Central memory CD8-positive, alpha-beta T cell (primary cell): ENCODE measurements at regions not wholly inside any gene's neighbourhood (a gene's known extent, or its start where the extent isn't known, plus 50 kb on each side); places are given as distances from the start of the nearest gene placed in this dataset.

Source experiments
- ATAC-seq: fragments of 150-1000 bp; cut with Tn5 transposase; replicated peaks from 2 replicates; pipeline ENCODE4 v1.10.0; 2022; ENCODE audit warnings: mild to moderate bottlenecking, moderate FRiP score, moderate number of reproducible peaks; ENCODE audit not compliant: poor library complexity, severe bottlenecking; ENCODE audit errors: extremely low read depth
- DNase-seq, 2 donors: peaks; one replicate each; pipeline ENCODE4 v3.0.0; 2021; ENCODE audit warnings: low spot score in 2 of 2
- H3K27ac Mint-ChIP-seq: one replicate; pipeline ENCODE4 v1.8.0; 2022; ENCODE audit warnings: low read depth, mild to moderate bottlenecking, moderate library complexity, mixed read lengths
- H3K27me3 Mint-ChIP-seq: one replicate; pipeline ENCODE4 v1.8.0; 2022; ENCODE audit warnings: mixed read lengths
- H3K36me3 Mint-ChIP-seq: one replicate; pipeline ENCODE4 v1.8.0; 2022; ENCODE audit warnings: mild to moderate bottlenecking, moderate library complexity, mixed read lengths; ENCODE audit not compliant: insufficient read depth
- H3K4me1 Mint-ChIP-seq: one replicate; pipeline ENCODE4 v1.8.0; 2022; ENCODE audit warnings: mixed read lengths
- H3K4me3 Mint-ChIP-seq: one replicate; pipeline ENCODE4 v1.8.0; 2022; ENCODE audit warnings: mild to moderate bottlenecking, moderate library complexity, mixed read lengths
- H3K9me3 Mint-ChIP-seq: one replicate; pipeline ENCODE4 v1.8.0; 2022; ENCODE audit warnings: mixed read lengths

GRCh38 chr18:77736842-77737241 is 487.2 kb downstream of the GALR1 start:
- Mint-ChIP-seq H3K4me3 (no peak overlapping the region), H3K27me3 (peaks cover 70% of the 10 kb centered on the region), H3K4me1 (no peaks in the 10 kb centered on the region), H3K36me3 (no peaks in the 10 kb centered on the region), H3K9me3 (no peaks in the 10 kb centered on the region), H3K27ac (no peak overlapping the region)
- DNase-seq (no peak), ATAC-seq (no peak)

GRCh38 chr18:77737405-77737804 is 487.8 kb downstream of the GALR1 start:
- DNase-seq: no peak
- Mint-ChIP-seq H3K27ac (no peak overlapping the region), H3K27me3 (peaks cover 70% of the 10 kb centered on the region), H3K9me3 (no peaks in the 10 kb centered on the region), H3K36me3 (no peaks in the 10 kb centered on the region), H3K4me1 (no peaks in the 10 kb centered on the region), H3K4me3 (no peak overlapping the region)
- no peak for ATAC-seq

GRCh38 chr18:77749089-77749488 is 499.4 kb downstream of the GALR1 start:
- H3K36me3 Mint-ChIP-seq: peaks cover 2% of the 10 kb centered on the region
- DNase-seq (no peak), ATAC-seq (no peak)
- no peaks in the 10 kb centered on the region for H3K4me1 Mint-ChIP-seq
- no peak overlapping the region for H3K4me3 Mint-ChIP-seq
- peaks cover 58% of the 10 kb centered on the region for H3K27me3 Mint-ChIP-seq
- no peaks in the 10 kb centered on the region for H3K9me3 Mint-ChIP-seq
- no peak overlapping the region for H3K27ac Mint-ChIP-seq

GRCh38 chr18:77750006-77750405 is 500.4 kb downstream of the GALR1 start:
- no peak overlapping the region for H3K4me3 Mint-ChIP-seq
- peaks cover 68% of the 10 kb centered on the region for H3K27me3 Mint-ChIP-seq
- no peaks in the 10 kb centered on the region for H3K9me3 Mint-ChIP-seq
- H3K27ac Mint-ChIP-seq: no peak overlapping the region
- ATAC-seq (no peak), DNase-seq (no peak)
- no peaks in the 10 kb centered on the region for H3K4me1 Mint-ChIP-seq
- H3K36me3 Mint-ChIP-seq: peaks cover 2% of the 10 kb centered on the region

- H3K27ac Mint-ChIP-seq: no peak overlapping the region
- no peak for ATAC-seq
- H3K27me3 Mint-ChIP-seq: peaks cover 48% of the 10 kb centered on the region
Measured at GRCh38 chr18:77754475-77755044, 504.9 kb downstream of the GALR1 start.

GRCh38 chr18:77755187-77755586 is 505.5 kb downstream of the GALR1 start:
- ATAC-seq (no peak), DNase-seq (no peak)
- H3K4me3 Mint-ChIP-seq: no peak overlapping the region
- no peak overlapping the region for H3K27ac Mint-ChIP-seq
- H3K9me3 Mint-ChIP-seq: no peaks in the 10 kb centered on the region
- H3K27me3 Mint-ChIP-seq: peaks cover 45% of the 10 kb centered on the region
- no peaks in the 10 kb centered on the region for H3K4me1 Mint-ChIP-seq
- no peaks in the 10 kb centered on the region for H3K36me3 Mint-ChIP-seq

More at GRCh38 chr18:77754475-77755044, 504.9 kb downstream of the GALR1 start:
- Mint-ChIP-seq H3K36me3 (no peaks in the 10 kb centered on the region), H3K9me3 (no peaks in the 10 kb centered on the region), H3K4me1 (no peaks in the 10 kb centered on the region), H3K4me3 (no peak overlapping the region)
- no peak for DNase-seq

- ATAC-seq (no peak), DNase-seq (no peak)
- no peaks in the 10 kb centered on the region for H3K4me1 Mint-ChIP-seq
- H3K9me3 Mint-ChIP-seq: no peaks in the 10 kb centered on the region
- no peaks in the 10 kb centered on the region for H3K36me3 Mint-ChIP-seq
- H3K27ac Mint-ChIP-seq: no peak overlapping the region
- peaks cover 19% of the 10 kb centered on the region for H3K27me3 Mint-ChIP-seq
- H3K4me3 Mint-ChIP-seq: no peak overlapping the region
Measured at GRCh38 chr18:77761332-77761731, 511.7 kb downstream of the GALR1 start.

- Mint-ChIP-seq H3K9me3 (no peaks in the 10 kb centered on the region), H3K27ac (no peak overlapping the region), H3K27me3 (peaks cover 26% of the 10 kb centered on the region), H3K36me3 (no peaks in the 10 kb centered on the region), H3K4me3 (no peak overlapping the region), H3K4me1 (no peaks in the 10 kb centered on the region)
- no peak for DNase-seq
- no peak for ATAC-seq
Measured at GRCh38 chr18:77762014-77762413, 512.4 kb downstream of the GALR1 start.

GRCh38 chr18:77762642-77763041 is 513.0 kb downstream of the GALR1 start:
- ATAC-seq: no peak
- Mint-ChIP-seq H3K4me1 (no peaks in the 10 kb centered on the region), H3K9me3 (no peaks in the 10 kb centered on the region), H3K27ac (no peak overlapping the region), H3K36me3 (no peaks in the 10 kb centered on the region), H3K4me3 (no peak overlapping the region), H3K27me3 (peaks cover 26% of the 10 kb centered on the region)
- DNase-seq: no peak

- no peak overlapping the region for H3K4me3 Mint-ChIP-seq
- no peaks in the 10 kb centered on the region for H3K9me3 Mint-ChIP-seq
- no peak overlapping the region for H3K27ac Mint-ChIP-seq
- no peaks in the 10 kb centered on the region for H3K4me1 Mint-ChIP-seq
- ATAC-seq (no peak), DNase-seq (no peak)
- H3K36me3 Mint-ChIP-seq: no peaks in the 10 kb centered on the region
- H3K27me3 Mint-ChIP-seq: peaks cover 26% of the 10 kb centered on the region
Measured at GRCh38 chr18:77763530-77764145, 514.0 kb downstream of the GALR1 start.

GRCh38 chr18:77765468-77765867 is 515.8 kb downstream of the GALR1 start:
- no peaks in the 10 kb centered on the region for H3K36me3 Mint-ChIP-seq
- H3K27me3 Mint-ChIP-seq: peaks cover 20% of the 10 kb centered on the region
- ATAC-seq (no peak), DNase-seq (no peak)
- no peak overlapping the region for H3K27ac Mint-ChIP-seq
- no peak overlapping the region for H3K4me3 Mint-ChIP-seq
- H3K9me3 Mint-ChIP-seq: no peaks in the 10 kb centered on the region
- H3K4me1 Mint-ChIP-seq: no peaks in the 10 kb centered on the region

GRCh38 chr18:77766421-77766820 is 516.8 kb downstream of the GALR1 start:
- DNase-seq: no peak
- Mint-ChIP-seq H3K27me3 (peaks cover 10% of the 10 kb centered on the region), H3K9me3 (no peaks in the 10 kb centered on the region), H3K27ac (no peak overlapping the region), H3K4me1 (no peaks in the 10 kb centered on the region), H3K36me3 (no peaks in the 10 kb centered on the region), H3K4me3 (no peak overlapping the region)
- ATAC-seq: no peak

- H3K9me3 Mint-ChIP-seq: peaks cover 6% of the 10 kb centered on the region
- H3K4me1 Mint-ChIP-seq: no peaks in the 10 kb centered on the region
- H3K27ac Mint-ChIP-seq: no peak overlapping the region
- no peak overlapping the region for H3K4me3 Mint-ChIP-seq
- H3K36me3 Mint-ChIP-seq: no peaks in the 10 kb centered on the region
- ATAC-seq (no peak), DNase-seq (no peak)
- peaks cover 12% of the 10 kb centered on the region for H3K27me3 Mint-ChIP-seq
Measured at GRCh38 chr18:77772177-77772576, 522.5 kb downstream of the GALR1 start.
